NCI-H1417 (cell line): ENCODE measurements at regions not wholly inside any gene's neighbourhood (a gene's known extent, or its start where the extent isn't known, plus 50 kb on each side); places are given as distances from the start of the nearest gene placed in this dataset.

Experiments
- DNase-seq, 3 experiments: peaks; one replicate each; lab custom pipeline; 2025; lab: John Stamatoyannopoulos, UW

DNA sequence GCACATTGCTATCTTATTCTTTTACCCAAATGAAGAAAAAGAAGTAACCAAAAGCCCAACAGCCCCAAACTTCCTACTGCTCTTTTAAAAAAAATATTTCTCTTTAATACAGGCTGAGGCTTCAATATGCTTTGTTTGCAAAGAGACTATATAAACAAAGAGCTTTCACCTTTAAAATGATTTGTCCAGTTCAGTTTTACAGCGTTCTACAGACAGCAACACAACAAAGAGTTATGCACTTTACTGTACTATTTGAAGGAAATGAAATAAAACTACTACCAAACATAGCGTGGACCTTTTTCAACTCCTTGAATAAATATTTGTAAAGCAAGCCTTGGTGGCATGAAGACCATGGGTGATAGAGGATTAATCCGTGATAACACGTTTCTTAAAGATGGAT, 151.2 kb downstream of the FGF9 start:
- DNase-seq = no peak

DNA sequence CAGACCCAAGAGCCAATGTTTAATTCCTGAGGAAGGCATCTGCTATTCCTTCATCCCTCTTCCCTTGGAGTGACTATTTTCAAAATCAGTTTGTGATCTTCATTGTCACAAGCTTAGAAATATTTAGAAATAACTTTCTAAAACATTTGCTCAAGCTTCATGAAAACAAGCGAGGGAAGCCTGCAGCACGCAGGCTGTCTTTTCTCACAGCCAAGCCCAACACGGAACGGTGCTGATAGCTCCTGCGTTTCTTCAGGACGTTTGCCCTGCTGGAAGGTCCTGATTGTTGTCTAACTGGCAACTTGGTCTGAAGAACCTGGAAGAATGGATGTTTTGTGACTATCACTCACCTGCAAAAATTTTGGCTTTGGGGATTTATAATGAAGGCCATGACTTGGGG, 152.5 kb downstream of the FGF9 start:
- no peak for DNase-seq

DNA sequence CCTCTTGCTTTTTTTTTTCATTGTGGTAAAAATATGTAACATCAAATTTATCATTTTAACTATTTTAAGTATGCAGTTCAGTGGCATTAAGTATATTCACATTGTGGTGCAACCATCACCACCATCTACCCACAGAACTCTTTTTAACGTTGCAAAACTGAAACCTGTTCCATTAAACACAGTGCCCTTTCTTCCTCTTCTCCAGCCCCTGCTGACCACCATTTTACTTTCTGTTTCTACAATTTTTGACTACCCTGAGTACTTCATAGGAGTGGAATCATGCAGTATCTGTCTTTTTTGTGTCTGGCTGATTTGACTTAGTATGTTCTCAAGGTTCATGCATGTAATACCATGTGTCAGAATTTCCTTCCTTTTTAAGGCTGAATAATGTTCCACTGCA, 153.1 kb downstream of the FGF9 start:
- no peak for DNase-seq

DNA sequence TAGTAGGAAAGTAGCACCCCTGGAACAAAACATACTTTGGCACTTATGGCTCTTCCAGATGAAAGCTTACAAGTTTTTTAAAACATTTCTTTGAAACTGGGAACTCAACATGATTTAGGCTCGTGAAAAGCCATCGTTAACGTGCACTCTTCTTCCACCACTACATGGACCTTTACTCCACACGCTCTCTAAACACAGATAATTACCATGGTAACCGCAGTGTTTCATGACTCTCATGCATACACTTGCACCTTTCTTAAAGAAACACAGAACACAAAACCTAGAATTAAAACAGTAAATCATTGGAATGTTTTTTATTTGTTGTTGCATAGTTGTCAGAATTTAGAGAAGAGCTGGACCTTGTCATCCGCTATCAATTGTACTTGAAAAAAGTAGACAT, 154.3 kb downstream of the FGF9 start:
- no peak for DNase-seq

DNA sequence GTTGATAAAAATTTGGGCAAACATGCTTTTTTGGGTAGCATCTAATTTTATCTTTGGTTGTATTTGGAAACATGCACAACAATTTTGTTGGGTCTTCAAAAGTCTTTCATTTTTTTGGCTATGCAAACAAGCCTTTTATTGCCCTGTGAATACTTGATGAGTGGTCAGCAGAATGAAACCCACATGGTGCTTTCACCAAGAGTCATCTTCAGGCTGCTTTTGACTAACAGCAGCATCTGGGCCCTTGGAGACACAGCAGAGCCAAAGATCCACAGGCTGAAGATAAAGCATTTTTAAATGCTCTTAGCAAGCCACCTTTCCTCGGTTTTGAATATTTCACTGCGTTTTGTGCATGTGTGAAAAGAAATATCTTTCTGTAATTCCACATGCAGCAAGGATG, 154.9 kb downstream of the FGF9 start:
- no peak for DNase-seq

DNA sequence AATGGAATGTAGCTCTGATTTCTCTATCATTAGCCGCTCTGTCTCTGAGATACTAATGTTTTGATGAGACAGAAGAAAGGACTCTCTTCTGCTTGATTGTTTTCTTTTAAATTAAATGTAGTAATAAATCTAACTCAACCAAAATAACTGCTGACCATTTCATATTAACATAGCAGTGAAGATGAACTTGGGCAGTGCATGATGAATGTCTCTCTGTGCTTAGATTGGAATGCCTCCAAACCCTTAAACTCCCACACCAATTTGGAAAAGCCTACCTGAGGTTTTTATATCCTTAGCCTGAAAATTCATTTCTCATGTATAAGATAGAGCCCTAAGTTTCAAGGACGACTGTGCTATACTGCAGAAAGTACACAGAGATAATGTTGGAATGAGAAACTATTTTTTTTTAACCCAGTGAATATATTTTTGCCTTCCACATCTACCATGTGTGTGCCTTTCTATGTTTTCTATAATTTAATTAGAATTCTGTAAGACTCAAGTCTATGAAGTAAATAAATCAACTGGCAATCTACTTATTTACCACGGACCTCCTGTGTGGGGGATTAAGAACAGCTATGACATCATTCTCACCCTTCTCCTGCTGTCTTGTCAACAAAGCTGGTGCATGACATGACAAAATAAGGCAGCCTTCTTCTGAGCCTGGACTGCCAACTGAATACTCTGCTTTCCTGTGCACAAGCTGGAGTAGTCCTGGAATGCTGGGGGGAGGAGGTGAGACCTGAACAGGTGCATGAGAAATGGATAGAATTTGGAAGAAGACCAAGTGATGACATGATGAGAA, 155.5 kb downstream of the FGF9 start:
- DNase-seq = no peak

DNA sequence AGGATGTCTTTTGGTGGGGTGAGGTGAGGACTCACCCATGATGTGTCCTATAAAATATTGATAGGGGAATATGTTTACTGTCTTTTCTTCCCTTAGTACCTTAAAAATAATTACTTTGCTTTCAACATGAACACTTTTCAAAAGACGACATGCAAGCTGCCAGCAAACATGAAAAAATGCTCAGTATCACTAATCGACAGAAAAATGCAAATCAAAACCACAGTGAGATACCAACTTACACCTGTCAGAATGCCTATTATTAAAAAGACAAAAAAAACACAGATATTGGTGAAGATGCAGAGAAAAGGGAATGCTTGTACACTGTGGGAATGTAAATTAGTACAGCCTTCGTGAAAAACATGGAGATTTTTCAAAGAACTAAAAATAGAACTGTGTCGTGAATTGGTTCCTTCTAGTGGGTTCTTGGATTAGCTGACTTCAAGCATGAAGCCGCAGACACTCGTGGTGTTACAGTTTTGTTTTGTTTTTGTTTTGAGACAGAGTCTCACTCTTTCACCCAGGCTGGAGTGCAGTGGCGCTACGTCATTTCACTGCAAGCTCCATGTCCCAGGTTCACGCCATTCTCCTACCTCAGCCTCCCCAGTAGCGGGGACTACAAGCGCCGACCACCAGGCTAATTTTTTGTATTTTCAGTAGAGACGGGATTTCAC, 160.9 kb downstream of the FGF9 start:
- DNase-seq = no peak

DNA sequence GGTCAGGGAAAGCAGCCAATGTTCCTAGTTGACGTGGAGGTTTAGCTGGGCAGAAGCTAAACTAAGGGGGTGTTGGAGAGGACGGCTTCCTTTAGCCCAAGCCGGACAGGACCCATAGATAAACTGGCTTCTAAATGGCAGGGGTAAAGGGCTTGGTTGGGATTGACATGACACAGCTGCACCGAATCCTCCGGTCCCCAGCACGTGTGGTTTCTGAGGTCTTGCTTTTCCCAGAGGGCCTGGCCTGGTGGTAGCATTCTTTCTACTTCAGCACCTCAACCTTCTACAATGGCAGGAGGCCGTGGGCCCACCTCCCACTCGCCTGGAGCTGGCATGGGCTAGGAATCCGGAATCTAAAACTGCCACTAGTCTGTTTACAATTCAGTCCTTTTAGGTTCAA, 163.0 kb downstream of the FGF9 start:
- DNase-seq = no peak

DNA sequence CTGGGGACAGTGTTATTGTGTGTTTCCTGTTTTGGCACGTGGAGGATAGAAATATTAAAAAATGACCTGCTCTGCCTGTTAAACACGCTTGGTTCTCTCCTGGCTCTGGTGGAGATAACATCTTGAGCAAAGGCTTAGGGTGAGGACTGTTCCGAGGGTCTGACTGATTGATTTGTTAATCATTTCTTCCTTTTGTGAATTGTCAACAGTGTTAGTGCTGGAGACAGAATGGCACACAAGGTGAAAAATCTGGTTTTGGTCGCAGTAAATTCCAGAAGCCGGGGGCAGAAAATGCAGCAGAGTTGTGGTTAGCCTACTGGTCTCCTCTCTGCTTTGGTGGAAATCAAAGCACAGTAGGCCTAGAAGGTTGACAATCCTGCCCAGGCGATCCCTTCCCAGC, 163.6 kb downstream of the FGF9 start:
- no peak for DNase-seq

DNA sequence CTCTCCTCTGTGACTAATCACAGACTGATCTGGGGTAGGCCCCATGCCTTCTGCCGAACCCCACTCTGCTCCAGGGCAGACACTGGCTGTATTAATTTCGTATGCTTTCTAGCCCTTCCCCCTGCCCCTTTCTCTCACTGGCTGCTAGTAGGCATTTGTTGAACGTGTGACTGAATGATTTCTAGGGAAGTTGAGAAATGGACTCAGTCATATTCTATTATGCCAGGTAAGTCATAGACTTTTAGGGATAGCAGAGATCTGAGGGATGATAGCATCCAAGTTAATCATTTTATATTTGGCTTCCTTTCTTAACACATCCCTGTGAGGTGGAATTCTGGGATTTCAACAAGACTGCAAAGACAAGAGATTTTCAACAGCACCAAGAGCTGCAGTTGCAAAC, 166.4 kb downstream of the FGF9 start:
- no peak for DNase-seq

DNA sequence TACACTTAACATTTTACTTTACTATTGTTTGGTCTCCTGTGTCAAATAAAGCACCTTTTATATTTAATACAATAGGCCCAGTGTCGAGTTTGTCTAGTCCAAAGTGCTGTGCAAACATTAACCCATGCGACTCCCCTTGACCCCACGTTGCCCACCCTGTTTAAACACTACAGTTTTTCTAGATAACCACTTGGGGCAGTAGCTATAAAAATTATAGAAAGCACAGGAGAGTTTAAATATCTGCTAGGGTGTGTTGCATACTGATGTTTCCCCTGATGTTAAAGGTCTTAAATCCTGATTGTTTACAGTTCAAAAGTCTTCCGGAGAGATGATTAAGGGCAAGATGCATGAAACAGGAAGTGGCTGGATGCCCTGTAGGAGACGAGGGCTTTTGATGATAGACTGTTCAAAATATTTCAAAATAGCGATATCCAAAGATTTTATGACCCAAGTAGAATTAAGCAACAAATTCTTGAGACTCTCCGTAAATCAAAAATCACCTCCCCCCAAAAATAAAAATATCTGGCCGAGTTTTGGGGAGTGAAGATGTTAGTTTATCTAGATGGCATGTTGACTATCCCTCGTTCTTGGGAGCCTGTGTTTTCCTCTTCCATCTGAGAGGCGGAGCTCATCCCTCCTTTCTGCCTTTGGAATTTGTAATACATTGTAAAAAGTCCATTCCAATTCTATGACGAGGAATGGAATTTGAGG, 167.1 kb downstream of the FGF9 start:
- DNase-seq = no peak

DNA sequence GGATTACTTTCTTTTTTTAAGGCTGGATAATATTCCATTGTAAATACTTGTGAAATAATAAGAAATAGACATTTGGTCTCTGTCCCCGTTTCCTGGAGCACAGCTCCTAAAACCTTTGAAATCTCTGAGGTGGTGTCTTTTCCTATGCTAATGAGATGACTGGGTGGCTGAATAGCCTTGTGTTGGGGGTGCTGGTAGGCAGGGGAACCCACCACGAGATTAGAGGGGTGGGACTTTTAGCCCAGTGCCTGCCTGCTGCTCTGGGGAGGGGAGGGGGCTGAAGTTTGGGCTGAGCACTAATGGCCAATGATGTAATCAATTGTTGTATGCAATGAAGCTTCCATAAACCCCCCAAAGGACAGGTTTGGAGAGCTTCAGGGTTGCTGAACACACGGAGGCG, 175.7 kb downstream of the FGF9 start:
- no peak for DNase-seq

DNA sequence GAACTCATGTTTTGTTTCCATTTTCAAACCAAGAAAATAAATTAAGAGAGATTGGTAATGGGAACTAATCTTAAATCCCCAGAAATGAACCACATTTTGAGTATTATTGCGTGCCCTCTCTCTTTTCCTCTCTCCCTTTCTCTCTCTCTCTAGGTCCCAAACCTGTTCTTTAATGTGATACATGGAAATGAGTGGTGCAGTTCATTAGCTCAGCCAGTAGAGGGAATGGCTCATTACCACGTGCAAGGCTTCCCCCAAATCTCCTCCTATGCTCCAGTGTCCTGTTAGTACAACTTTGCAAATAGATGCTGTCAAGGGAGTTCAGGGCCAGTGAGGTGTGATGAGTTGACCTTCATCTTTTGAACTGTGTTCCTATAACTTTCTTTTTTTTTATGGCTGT, 178.4 kb downstream of the FGF9 start:
- DNase-seq = peak in 2 of 3 experiments; percentile 2 to 7

DNA sequence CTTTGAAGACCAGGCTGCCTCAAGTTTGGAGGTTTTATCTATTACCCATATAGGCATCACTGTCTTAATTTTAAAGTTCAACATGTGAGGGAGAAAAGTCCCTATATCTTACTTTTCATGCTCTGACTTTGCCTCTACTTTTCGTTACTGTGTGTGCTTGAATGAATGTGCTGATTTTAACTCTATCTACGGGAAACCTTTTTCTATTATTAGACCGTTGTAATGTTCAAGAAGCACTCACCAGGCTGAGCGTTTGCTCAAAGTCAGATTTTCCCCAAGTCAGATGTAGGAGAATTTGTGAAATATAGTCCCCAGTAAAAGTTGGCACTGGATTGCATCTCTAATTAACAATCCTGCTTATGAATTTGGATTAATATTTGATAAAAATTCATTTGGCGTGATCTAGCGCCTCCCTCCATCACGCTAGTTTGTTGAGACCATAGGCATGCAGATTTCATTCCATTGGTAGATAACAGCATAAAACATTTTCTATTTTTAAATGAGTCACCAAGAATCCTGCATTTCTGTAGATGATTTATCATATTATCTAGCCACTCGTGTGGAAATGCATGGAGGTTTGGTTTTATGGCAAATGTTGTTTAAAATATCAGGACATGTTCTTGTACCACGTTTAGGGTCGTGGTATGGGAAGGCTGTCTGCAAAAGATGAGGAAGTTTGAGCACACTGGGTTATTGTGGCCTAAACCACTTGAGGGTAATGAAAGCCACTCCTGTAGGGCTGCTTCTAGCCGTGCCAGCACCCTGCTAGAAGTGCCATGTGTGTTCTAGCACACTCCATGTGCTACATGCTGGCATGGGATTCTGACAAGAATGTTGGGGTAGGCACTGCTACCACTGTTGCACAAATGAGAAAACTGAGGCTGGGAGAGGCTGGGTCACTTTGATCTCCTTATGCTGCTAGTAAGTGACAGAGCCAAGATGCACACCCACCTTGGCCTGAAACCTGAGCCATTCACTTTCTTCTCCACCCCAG, 179.4 kb downstream of the FGF9 start:
- DNase-seq = no peak

DNA sequence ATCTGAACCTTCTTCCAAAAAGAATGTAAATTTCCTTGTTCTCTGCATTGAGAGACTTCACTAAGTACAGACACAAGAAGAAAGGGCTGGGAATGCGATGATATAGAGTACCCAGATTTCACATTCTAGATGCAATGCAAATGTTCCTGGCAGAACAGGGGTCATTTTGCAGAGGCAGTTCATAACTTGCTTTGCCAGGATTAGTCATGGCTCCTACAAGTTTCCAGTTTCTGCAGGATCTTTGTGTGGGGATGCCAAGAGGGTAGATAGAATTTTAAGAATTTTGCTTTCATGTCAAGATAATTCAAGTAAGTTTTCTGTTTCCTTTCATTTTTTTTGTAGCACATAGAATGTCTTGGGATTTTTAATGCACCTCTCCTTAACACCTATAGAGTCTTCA, 181.2 kb downstream of the FGF9 start:
- DNase-seq = no peak

DNA sequence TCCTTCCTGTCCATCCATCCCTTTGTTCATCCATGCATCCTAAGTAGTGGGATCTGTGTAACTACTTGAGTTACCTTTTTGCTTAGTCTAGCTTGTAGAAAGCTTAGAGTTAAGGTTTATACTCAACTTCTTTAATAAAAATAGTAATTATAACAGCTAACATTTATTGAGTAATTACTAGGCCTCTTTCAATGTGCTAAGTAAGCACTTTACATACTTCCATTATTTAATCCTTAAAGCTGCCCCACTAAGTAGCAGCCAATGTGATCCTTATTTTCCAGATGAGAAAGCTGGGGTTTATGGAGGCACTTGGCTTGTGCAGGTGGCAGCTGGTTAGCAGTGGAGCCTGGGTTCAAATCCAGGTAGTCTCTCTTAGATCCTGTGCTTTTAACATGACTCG, 182.9 kb downstream of the FGF9 start:
- DNase-seq = no peak

DNA sequence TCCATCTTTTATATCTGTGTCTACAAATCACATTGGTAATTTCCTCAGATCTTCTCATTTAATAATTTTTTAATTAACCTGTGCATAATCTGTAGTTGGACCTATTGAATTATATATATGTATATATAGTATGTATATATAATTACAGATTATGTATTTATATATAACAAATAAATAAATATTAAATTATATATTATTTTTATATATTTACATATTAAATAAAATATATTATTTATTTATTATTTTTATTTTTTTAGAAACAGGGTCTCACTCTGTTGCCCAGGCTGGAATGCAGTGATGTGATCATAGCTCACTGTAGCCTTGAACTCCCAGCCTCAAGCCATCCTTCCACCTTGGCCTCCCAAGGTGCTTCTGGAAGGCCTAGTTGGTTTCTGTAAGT, 197.9 kb downstream of the FGF9 start:
- no peak for DNase-seq

DNA sequence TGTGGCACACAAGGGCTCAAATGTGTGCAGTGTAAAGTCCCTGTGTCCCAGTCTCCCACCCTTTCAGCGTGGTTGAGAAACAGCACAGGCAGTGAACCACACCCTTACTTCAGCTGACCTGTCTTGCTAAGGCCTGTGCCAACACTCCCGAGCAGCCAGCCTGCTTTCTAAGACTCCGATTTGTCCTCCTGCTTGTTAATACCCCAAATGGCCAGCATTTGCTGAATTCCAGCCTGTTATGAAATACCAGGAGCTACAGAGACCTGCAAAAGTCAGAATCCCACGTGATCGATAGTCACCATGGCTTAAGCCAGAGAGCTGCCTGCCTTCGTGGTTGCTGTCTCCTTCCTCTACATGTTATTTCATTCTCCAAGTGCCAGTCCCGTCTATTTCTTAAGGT, 200.5 kb downstream of the FGF9 start:
- no peak for DNase-seq

DNA sequence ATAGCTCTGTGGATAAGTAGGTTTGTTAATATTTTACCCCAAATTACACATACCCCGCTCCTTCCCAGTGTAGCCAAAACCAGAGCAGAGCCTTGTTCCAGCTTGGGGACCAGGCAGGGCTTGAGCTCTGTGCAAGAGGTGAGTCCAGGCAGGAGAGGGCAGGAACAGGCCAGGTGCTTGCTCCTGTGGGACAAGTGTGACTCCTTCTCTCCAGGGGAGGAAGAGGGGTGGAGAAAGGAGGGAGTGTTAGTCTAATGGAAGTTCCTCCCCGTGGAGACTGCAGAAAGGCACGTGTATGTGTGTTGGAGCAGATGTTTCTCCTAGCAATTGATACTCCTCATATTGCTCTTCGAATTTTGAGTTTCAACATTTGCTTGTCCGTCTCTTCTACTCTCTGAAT, 201.0 kb downstream of the FGF9 start:
- no peak for DNase-seq

DNA sequence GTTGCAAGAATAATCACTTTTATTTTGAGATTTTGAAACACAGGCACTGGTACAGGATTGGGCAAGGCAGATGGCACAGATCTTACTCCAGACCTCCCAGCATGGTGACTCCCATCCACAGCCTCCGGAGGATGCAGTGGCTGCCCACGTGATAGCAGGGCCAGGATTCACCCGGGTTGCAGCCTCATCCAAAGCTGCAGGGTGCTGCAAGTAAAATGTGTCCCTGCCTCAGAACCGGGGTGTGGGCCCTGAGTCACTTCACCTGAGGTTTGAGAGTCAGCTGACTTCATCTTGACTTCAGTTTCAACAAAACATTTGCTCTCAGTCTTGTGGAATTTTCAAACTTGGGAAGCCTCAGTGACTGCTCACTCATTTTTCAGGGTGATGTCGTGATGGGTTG, 201.9 kb downstream of the FGF9 start:
- DNase-seq = no peak

DNA sequence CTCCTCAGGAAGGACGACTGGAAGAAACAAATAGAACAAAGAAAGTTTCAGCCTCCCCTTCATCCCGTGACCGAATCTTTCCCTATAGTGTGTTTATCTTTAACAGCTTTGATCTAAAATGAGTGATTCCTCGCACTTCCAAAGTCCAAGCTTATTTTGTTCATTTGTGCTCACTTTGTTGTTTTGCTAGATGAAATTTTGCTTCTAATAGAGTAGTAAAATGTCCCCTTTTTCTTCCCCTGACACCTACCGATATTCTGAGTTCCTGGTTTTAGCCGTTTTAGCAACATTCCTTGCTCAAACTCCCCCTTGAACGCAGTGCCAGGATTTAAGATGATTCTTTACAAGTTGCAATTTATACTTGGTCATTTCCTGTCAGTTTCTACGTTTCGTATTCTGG, 204.2 kb downstream of the FGF9 start:
- no peak for DNase-seq
